Muscle of arm (tissue), 1 donor: ENCODE measurements at regions not wholly inside any gene's neighbourhood (a gene's known extent, or its start where the extent isn't known, plus 50 kb on each side); places are given as distances from the start of the nearest gene placed in this dataset.

Source experiments
- DNase-seq: peaks from one replicate; pipeline ENCODE4 v3.0.0-alpha.2; 2013

- no peak for DNase-seq
Observed at GRCh38 chr12:105803292-105803691, 335.5 kb downstream of the NUAK1 start.

DNA sequence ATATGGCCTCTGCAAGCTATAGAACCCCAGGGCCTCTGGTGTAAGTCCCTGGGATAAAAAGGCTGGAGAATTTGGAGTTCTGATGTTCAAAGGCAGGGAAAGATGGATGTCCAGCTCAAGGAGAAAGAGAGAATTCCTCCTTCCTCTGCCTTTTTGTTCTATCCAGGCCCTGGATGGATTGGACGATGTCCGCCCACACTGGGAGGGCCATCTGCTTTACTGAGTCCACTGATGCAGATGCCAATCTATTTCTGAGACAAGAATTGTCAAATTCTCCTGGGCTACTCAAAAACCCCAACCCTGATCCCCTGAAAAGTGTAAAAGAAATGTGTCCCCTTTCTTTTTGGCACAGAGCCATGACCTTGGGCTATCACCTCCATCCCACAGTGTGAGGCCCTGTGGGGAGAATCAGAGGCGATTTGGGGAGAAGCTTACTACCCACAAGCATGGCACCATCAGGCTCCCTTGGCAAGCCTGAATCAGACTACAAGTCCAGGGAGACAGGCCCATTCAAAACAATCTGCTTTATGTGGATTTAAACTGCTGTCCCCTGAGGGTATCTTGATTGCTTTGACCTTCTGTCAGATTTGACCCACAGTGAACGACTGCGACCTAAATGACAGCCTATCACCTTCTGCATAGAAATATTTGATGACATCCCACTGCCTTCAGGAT is 334.0 kb downstream of the NUAK1 start:
- DNase-seq = no peak

DNA sequence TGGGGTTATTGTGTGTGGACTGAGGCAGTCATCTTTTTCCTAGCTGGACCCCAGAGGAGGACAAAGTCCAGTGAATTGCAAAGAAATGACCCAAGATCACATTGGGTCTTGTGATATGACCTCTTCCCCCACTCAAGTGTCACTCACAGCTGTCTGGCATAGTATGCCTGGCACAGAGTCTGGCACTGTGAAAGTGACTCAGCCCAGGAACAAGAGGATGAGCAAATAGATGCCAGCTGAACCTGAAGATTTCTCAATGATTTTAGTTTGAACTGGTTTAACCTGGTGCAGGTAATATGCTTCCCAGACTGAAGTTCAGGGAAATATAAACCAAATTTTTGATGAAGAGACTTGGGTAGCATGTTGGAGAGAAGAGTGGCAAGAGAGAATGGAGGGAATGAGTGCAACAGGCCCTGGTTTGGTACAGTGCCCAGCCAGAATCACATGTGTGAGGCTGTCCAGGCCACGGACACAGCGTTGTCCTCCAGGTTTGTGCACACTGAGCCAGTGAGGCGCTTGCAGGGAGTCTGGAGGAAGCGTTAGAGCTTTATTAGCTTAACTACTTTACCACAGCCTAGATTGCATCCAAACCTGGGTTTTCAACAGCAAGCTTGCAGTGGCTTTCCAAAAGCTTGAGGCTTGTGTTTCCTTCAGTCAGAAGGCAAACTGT is 332.9 kb downstream of the NUAK1 start:
- DNase-seq = peak; percentile 59

GRCh38 chr12:105806400-105806770 is 332.4 kb downstream of the NUAK1 start:
- no peak for DNase-seq

DNA sequence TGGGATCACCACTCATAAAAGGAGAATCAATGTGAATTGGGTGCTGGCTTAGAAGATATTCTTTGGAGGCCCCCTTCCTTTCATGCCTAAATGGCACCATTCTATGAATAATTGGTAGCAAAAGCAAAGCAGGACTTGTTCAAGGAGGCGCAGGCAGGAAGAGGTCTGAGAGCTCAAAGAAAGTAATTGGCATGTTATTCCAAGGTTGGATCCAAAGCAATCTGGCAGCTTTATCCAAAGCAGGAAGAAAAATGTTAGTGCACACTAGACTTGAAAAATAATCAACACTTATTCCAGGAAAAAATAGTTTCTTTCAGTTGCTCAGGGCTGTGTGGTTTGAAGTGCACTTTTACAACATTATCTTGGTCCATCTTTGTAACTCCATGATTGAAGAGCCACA is 326.4 kb downstream of the NUAK1 start:
- DNase-seq = peak; percentile 65

GRCh38 chr12:105813201-105813600 is 325.6 kb downstream of the NUAK1 start:
- DNase-seq = no peak

DNA sequence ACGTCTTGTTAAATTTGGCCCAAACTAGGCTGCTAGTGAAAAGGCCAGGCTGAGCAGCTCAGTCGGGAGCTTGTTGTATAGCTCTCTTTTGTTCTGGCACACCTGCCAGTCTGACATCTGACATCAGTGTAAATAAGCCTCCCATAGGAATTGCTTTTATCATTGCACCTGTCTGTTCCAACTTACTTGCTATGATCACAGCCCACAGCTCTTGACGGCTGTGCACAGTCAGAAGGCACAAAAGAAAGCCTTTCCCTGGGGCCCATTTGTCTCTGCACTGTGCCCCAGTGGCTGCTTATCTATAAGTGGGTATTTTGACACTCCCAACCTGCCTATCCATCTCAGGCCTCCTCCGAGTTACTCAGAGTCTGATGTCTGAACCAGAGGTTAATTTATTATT is 324.5 kb downstream of the NUAK1 start:
- no peak for DNase-seq

- no peak for DNase-seq
Observed at GRCh38 chr12:105819549-105819948, 319.2 kb downstream of the NUAK1 start.

- no peak for DNase-seq
Observed at GRCh38 chr12:105820429-105821125, 318.2 kb downstream of the NUAK1 start.

DNA sequence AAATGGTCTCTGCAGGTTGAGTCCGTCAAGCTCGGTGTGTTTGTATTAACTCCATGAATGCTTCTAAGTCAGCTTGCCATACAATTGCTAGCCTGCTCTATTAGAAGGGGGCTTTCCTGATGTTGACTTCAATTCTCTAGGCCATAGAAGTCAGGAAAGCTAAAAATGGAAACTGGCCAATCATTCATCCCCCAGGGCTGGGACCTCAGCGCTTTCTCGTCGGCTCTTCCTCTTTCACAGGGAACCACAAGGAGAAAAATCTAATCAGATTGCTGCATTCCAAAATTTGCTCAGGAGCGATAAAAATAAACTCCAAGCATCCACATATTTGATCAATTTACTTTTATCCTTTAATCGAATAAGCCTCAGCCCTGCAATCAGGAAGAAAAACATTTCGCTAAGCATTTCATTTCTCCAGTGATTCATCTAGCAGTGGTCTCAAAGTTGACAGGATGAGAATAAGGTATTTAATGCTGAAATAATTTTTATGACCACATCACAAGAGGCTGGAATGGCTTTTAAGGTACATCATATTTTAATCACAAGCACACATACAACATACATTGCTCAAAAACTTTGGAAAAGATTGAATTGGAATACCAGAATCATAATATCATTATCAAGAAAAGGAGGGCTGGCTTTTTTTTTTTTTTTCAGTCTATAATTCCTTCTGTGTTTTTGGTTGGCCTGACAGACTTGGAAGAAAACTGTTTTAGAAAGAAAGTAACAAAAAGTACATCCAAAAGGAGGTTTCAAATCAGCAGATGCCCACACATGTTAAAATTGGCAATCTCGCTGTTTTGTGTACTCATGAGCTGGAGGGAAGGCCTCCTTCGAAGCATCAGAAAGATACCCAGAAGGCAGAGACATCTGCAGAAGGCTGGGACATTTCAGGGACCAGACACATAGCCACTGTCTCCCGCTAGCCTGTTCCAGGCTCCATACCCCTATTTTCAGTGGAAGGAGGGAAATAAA is 316.3 kb downstream of the NUAK1 start:
- no peak for DNase-seq

- DNase-seq = no peak
Observed at GRCh38 chr12:105823810-105824209, 314.9 kb downstream of the NUAK1 start.

DNA sequence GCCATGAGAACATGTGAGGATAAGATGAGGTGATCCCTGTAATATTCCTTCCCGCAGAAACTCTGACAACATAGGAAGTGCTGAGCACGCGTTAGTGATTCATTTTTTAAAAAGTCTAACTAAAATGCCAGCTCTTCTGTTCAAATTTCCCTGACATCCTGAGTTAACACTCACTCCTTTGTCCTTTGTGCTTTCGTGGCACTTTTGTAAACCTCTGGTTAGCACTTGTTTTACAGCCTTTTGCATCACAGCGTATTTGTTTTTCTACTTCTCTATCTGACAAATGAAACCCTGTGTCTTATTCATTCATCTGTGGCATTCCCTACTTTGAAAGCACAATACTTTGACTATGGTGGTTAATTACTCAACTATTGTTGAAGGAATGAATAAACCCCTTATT is 313.6 kb downstream of the NUAK1 start:
- no peak for DNase-seq

DNA sequence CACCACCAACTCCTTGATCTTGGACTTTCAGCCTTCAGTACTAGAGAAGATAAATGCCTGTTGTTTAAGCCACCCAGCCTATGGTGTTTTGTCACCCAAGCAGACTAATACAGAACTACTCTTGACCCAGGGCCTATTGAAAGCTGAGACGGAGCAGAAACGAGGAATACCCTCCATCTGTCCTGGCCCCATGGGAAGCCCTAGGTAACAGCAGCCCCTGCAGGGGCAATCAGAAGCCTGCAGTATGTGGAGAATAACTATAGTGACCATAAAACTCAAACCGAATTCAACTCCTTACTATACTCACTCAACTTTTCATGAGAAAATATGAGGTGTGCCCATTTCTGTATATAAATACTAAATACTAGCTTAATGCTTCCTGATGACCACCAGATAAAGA is 307.4 kb downstream of the NUAK1 start:
- no peak for DNase-seq

DNA sequence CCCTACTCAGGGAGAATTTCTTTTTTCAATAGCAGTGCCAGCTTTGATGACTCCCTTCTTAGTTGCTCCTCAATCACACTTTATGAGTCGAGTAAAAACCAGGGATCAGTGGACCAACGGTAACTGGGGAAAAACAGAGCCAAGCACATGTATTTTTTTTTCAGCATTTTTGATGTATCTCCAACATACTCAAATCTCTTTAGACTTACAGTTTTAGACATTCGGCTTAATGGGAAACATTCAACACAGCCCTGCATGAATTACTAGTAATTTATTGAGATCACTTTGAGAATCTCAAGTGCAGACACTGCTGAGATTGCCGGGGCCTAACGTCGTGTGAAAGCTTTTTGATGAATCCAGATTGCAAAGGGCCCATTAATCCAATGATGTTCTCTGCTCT is 306.7 kb downstream of the NUAK1 start:
- no peak for DNase-seq

DNA sequence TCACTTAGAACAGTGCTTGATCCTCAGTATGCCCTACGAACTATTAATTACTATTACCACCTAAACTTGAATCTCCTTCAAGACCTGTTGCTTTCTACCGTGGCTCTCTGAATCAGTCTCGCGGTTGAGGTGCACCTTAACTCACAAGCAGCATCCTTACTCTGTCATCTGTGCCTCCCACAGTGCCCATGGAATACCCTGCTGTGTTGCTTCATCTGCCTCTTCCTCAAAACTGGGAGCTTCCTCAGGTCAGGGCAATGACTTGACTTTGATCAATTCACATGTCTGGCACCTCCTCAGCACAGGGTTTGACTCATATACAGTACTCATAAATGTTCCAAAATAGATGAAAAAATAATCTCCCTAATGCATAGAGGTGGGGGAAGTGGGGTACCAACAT is 305.9 kb downstream of the NUAK1 start:
- no peak for DNase-seq

DNA sequence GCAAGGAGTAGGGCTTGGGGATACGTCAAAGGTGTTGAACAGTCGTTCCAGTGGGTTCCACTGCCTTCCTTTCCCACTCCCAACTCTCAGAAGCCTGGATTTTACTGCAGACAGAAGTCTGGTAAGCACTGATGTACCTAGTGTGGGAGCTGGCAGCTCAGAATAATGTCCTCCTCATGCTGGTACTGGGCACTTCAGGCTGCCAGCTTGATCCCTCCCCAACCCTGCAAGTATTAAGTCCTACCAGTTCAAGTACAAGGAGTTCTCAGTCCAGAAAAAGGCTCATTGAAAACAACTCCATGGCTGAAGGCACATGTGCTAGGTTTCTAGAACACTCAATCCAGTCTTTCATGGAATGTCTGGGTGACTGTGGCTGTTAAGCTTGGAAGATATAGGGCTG is 304.3 kb downstream of the NUAK1 start:
- DNase-seq = no peak

GRCh38 chr12:105835580-105836241 is 303.0 kb downstream of the NUAK1 start:
- no peak for DNase-seq

GRCh38 chr12:105836242-105836622 is 302.5 kb downstream of the NUAK1 start:
- DNase-seq = no peak

DNA sequence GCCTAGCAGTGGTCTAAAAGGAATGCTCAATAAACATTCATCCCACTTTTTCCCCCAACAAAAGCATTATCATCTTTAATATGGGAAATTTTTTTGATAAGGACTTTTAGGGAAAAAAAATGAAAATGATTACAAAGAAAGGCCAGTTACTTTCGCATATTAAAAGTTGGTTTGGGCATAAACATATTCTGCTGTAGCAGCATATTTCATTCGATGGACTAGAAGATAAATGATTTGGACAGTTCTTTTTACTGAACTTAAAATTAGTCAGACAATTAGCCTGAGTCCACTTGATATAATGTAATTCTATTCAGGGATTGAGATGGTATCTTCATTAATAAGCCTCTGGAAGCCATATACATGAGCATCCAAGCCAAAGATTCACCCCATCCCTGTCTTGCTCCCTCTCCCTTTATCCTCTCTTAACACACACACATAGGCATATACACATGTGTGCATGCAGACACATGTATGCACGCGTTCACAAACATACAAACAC is 299.1 kb downstream of the NUAK1 start:
- no peak for DNase-seq

DNA sequence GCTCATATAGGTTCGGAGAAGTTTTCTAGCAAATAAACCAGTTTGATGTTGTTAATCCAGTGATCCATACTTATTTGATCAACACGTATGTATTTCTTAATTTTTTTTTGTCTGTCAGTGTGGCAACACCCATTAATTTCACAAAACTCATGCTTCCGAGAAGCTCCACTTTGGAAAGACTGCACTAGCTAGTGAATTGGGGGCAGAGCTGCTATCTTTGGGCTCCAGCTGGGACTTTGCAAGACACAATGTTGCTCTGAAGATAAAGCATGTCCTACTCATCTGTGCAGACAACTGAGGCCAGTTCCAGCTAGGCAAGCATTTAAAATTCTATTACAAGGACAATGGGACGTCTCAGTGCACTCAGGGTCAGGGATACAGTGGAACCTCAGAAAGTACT is 298.4 kb downstream of the NUAK1 start:
- no peak for DNase-seq

GRCh38 chr12:105841840-105842239 is 296.9 kb downstream of the NUAK1 start:
- DNase-seq = no peak
